Pancreas (tissue), 10 donors: ENCODE measurements at regions not wholly inside any gene's neighbourhood (a gene's known extent, or its start where the extent isn't known, plus 50 kb on each side); places are given as distances from the start of the nearest gene placed in this dataset.
"Not testable (repeated sequence)": the region's sequence is repeated elsewhere in the genome, so short reads cannot be mapped to it uniquely, and the experiment has no call there.

Source experiments
- ATAC-seq, 4 donors: fragments of 200-7000 bp; cut with Tn5 transposase; one replicate each; pipeline versions ENCODE4 v1.8.0 to v1.9.1; 2020; ENCODE audit warnings: mild to moderate bottlenecking in 4 of 4, moderate library complexity in 4 of 4
- DNase-seq, 6 donors: peaks; one replicate each; pipeline ENCODE4 v3.0.0-alpha.2; 2020
- FAIRE-seq: peaks from 2 replicates; lab custom pipeline; 2012; peaks lifted over from hg19 to GRCh38; lab: Jason Lieb, UNC
- H3K27ac ChIP-seq, 4 donors: fragments of 200-600 bp; sonication (generic); 1 replicate in 3 of 4; 2 replicates in 1 of 4; pipeline versions ENCODE4 v1.5.0 to v1.8.0; 2020
- H3K27me3 ChIP-seq, 4 donors: fragments of 200-600 bp; one replicate each; pipeline ENCODE4 v1.8.0; 2021
- H3K36me3 ChIP-seq, 3 donors: fragments of 200-600 bp; sonication (generic) in 1 of 3; one replicate each; pipeline versions ENCODE4 v1.5.0 to v1.8.0; 2020 to 2021
- H3K4me1 ChIP-seq, 3 donors: fragments of 200-600 bp; one replicate each; pipeline ENCODE4 v1.8.0; 2021
- H3K4me3 ChIP-seq, 4 donors: fragments of 200-600 bp; sonication (generic) in 2 of 4; one replicate each; pipeline versions ENCODE4 v1.5.0 to v1.8.0; 2020 to 2021
- H3K9me3 ChIP-seq, 4 donors: fragments of 200-600 bp; one replicate each; pipeline ENCODE4 v1.8.0; 2021
- CTCF ChIP-seq, 4 donors: fragments of 200-600 bp; sonication (generic) in 3 of 4; IDR thresholded peaks; one replicate each; pipeline versions ENCODE4 v1.5.0 to v1.8.0; 2021; ENCODE audit warnings: antibody characterized with exemption in 4 of 4
- WGBS, 2 donors: extraction: QIAGEN DNeasy Blood & Tissue Kit; methylation state at CpG; one replicate each; pipeline ENCODE4 v1.1.7; 2013; 5-methylcytosine and 5-hydroxymethylcytosine counted together
- intact Hi-C, 3 donors: fragments of 100-400 bp; cut with DNase I; formaldehyde crosslinking; loops; one replicate each; pipeline versions ENCODE4 v1.11.1 to v1.14.2; 2022
- donor health status: healthy with polysubstance abuse.
- donor health status: DM: no; HTN: no; CAD: no; lungs with moderate emphysema.
- donor health status: DM: no; HTN: no; CAD: no.
- donor health status: control.
- donor health status: control.
- donor health status: Bipolar disorder and iron deficiency.
- donor health status: DM: yes; HTN: yes; CAD: no.
- donor health status: DM: no; HTN: no; CAD: no.
- donor health status: DM: no; HTN: no; CAD: no.
- donor health status: DM: yes; HTN: yes; CAD: no.

DNA sequence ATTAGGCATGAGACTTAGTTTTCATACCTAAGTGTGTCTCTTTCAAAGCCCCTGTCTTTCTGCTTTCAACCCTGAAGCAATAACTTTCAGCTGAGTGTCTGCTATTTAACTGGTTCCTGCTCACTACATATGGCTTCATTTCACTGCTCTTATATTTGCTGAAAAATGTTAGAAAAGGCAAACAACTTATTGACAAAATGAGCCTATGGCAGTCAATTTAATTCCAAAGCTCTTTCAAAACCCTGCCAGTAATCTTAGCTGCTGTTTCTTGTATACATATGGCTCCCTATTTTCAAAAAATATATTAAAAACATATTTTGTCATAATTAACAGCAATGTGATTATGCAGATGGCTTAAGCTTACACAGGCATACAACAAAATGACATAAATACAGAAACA, 334.1 kb upstream of the MGAT4C start:
- intact Hi-C loops, result no loop called here
- Histone ChIP-seq H3K27me3 (no peaks in the 10 kb centered on the region), H3K9me3 (no peaks in the 10 kb centered on the region), H3K27ac (no peak overlapping the region), H3K36me3 (no peaks in the 10 kb centered on the region), H3K4me3 (no peak overlapping the region), H3K4me1 (no peaks in the 10 kb centered on the region)
- ATAC-seq (no peak), DNase-seq (no peak), FAIRE-seq (no peak)
- TF ChIP-seq CTCF (IDR thresholded peaks at IDR 0.05), result no peak

DNA sequence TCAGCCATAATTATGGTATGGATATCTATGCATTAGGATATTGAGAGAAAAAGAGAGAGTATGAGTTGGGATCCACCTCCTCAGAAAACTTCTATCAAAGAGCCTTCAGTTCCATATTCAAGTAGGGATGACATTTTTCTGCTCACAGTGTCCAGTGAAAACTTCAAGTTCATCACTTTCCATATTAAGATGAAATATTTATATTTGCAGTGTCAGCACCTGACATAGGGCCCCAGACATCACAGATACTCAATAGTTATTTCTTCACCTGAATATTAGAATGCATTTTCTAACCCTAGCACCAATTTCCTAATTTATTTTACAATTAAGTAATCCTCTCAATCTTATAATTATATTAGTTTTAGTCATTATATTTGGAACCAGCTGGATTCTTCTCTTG, 318.0 kb upstream of the MGAT4C start:
- no peaks in the 10 kb centered on the region for H3K4me1 ChIP-seq
- FAIRE-seq, result no peak
- H3K36me3 ChIP-seq, result no peaks in the 10 kb centered on the region
- DNase-seq, result no peak
- no peak for TF ChIP-seq CTCF (IDR thresholded peaks at IDR 0.05)
- H3K9me3 ChIP-seq, result no peaks in the 10 kb centered on the region
- intact Hi-C loops, result no loop called here
- ATAC-seq, result no peak
- H3K27me3 ChIP-seq, result no peaks in the 10 kb centered on the region
- H3K4me3 ChIP-seq, result no peak overlapping the region
- H3K27ac ChIP-seq, result no peak overlapping the region

DNA sequence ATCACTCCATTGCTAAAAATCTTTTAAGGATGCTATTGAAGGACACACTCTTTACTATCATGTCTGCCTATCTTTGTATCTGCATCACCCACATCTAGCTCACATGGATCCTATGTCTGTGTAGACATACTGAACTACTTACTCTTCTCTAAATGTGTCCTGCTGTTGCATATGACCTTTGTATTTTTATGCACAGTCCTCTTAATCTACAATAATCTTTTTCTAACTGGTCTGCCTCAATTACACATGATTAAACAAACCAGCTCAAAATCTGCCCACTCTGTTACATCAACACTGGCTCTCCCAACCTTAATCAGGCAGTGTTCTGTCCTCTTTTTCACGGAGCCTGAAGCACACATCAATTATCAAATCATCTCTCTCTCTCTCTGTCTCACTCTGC, 316.3 kb upstream of the MGAT4C start:
- TF ChIP-seq CTCF (IDR thresholded peaks at IDR 0.05), result no peak
- Histone ChIP-seq H3K27ac (no peak overlapping the region), H3K9me3 (no peaks in the 10 kb centered on the region), H3K27me3 (no peaks in the 10 kb centered on the region), H3K4me1 (no peaks in the 10 kb centered on the region), H3K36me3 (no peaks in the 10 kb centered on the region), H3K4me3 (no peak overlapping the region)
- no peak for DNase-seq
- 0 to 3% methylated on average over 1 of the region's 1 CpG for WGBS, 2 donors
- intact Hi-C loops, result no loop called here
- ATAC-seq, result no peak
- FAIRE-seq, result no peak

DNA sequence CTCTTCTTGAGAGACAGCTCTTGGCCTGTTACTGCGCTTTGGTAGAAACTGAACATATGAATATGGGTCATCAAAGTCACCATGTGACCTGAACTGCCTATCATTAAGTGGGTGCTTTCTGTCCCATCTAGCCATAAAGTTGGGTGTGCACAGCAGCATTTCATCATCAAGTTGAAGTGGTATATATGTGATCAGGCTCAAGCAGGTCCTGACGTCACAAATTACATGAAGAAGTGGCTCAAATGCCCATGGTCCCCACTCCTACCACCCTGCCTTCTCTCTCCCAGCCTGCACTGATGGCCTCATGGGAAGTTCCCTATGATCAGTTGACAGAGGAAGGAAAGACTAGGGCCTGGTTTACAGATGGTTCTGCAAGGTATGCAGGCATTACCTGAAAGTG, 308.8 kb upstream of the MGAT4C start:
- no peaks in the 10 kb centered on the region for H3K27me3 ChIP-seq
- 78 to 80% methylated on average over 2 of the region's 2 CpGs for WGBS, 2 donors
- DNase-seq (no peak), FAIRE-seq (no peak), ATAC-seq (no peak)
- H3K36me3 ChIP-seq, result no peaks in the 10 kb centered on the region
- H3K4me3 ChIP-seq, result no peak overlapping the region
- H3K27ac ChIP-seq, result no peak overlapping the region
- no peaks in the 10 kb centered on the region for H3K9me3 ChIP-seq
- no peak for TF ChIP-seq CTCF (IDR thresholded peaks at IDR 0.05)
- intact Hi-C loops, result no loop called here
- H3K4me1 ChIP-seq, result no peaks in the 10 kb centered on the region

DNA sequence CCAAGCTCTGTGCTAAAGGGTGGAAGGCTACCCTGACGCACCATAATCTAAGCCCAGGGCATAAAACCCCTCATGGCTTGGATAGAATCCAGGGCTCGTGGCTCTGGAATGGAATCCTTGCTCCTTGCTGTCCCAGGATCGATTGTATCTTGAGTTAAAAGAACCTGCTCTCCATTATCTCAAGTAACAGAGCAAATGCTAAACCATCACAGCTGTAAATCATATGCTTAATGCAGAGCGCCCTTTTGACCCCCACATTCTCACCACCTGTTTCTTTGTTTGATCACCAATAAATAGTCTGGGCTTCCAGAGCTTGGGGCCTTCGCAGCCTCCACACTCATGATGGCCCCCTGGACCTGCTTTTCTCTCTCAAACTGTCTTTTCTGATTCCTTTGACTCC, 299.3 kb upstream of the MGAT4C start:
- intact Hi-C loops, DNase-seq, H3K27ac ChIP-seq, H3K9me3 ChIP-seq, FAIRE-seq, H3K36me3 ChIP-seq, H3K27me3 ChIP-seq, H3K4me3 ChIP-seq, H3K4me1 ChIP-seq, ATAC-seq: not testable (repeated sequence)
- 49 to 56% methylated on average over 5 of the region's 5 CpGs for WGBS, 2 donors

- 86 to 87% methylated on average over 1 of the region's 1 CpG for WGBS, 2 donors
- ATAC-seq (peak in 2 of 4 donors; percentile 26 to 34), DNase-seq (peak in 1 of 6 donors; percentile 22), FAIRE-seq (no peak)
- no peaks in the 10 kb centered on the region for H3K36me3 ChIP-seq
- H3K27me3 ChIP-seq, result no peaks in the 10 kb centered on the region
- no peak for TF ChIP-seq CTCF (IDR thresholded peaks at IDR 0.05)
- H3K4me3 ChIP-seq, result no peak overlapping the region
- H3K27ac ChIP-seq, result no peak overlapping the region
- H3K4me1 ChIP-seq, result no peaks in the 10 kb centered on the region
- H3K9me3 ChIP-seq, result no peaks in the 10 kb centered on the region
- intact Hi-C loops, result no loop called here
Observed at GRCh38 chr12:86551146-86551571, 295.0 kb upstream of the MGAT4C start.
